Heart left ventricle (tissue), 16 donors: ENCODE measurements at regions not wholly inside any gene's neighbourhood (a gene's known extent, or its start where the extent isn't known, plus 50 kb on each side); places are given as distances from the start of the nearest gene placed in this dataset.
"Not testable (repeated sequence)": the region's sequence is repeated elsewhere in the genome, so short reads cannot be mapped to it uniquely, and the experiment has no call there.

Experiments used
- ATAC-seq, 4 donors: fragments of 200-7000 bp; cut with Tn5 transposase; one replicate each; pipeline ENCODE4 v1.9.1; 2020 to 2022; ENCODE audit warnings: moderate library complexity in 4 of 4, mild to moderate bottlenecking in 3 of 4, moderate number of reproducible peaks in 1 of 4
- DNase-seq, 5 donors: peaks; one replicate each; pipeline ENCODE4 v3.0.0-alpha.2; 2020
- H3K27ac ChIP-seq, 12 donors: fragments of 200-600 bp; sonication (generic) in 4 of 12; one replicate each; pipeline versions ENCODE4 v1.5.0 to v1.8.0; 2016 to 2022; ENCODE audit warnings: mild to moderate bottlenecking in 2 of 12
- H3K27me3 ChIP-seq, 9 donors: fragments of 200-600 bp; sonication (generic) in 2 of 9; one replicate each; pipeline versions ENCODE4 v1.5.1 to v1.8.0; 2016 to 2022; ENCODE audit warnings: mild to moderate bottlenecking in 3 of 9
- H3K36me3 ChIP-seq, 9 donors: fragments of 200-600 bp; sonication (generic) in 2 of 9; one replicate each; pipeline versions ENCODE4 v1.5.0 to v1.8.0; 2018 to 2022; ENCODE audit warnings: mild to moderate bottlenecking in 2 of 9
- H3K4me1 ChIP-seq, 12 donors: fragments of 200-600 bp; sonication (generic) in 4 of 12; one replicate each; pipeline versions ENCODE4 v1.5.0 to v1.8.0; 2016 to 2022; ENCODE audit warnings: mild to moderate bottlenecking in 3 of 12
- H3K4me3 ChIP-seq, 12 donors: fragments of 200-600 bp; sonication (generic) in 4 of 12; one replicate each; pipeline versions ENCODE4 v1.5.0 to v1.8.0; 2017 to 2022; ENCODE audit warnings: mild to moderate bottlenecking in 9 of 12, moderate library complexity in 4 of 12
- H3K9me3 ChIP-seq, 12 donors: fragments of 200-600 bp; sonication (generic) in 4 of 12; one replicate each; pipeline versions ENCODE4 v1.5.0 to v1.8.0; 2016 to 2022; ENCODE audit warnings: mild to moderate bottlenecking in 1 of 12
- CTCF ChIP-seq, 12 donors: fragments of 200-600 bp; sonication (generic) in 4 of 12; IDR thresholded peaks; one replicate each; pipeline versions ENCODE4 v1.5.0 to v1.8.0; 2018 to 2022; ENCODE audit warnings: antibody characterized with exemption in 12 of 12, mild to moderate bottlenecking in 5 of 12
- POLR2A ChIP-seq, 2 donors: fragments of 450-650 bp; IDR thresholded peaks; one replicate each; pipeline ENCODE4 v1.6.1; 2017; ENCODE audit warnings: antibody characterized with exemption in 2 of 2, mild to moderate bottlenecking in 2 of 2, moderate library complexity in 2 of 2
- WGBS, 4 donors: extraction: QIAGEN DNeasy Blood & Tissue Kit in 2 of 4; methylation state at CpG; one replicate each; pipeline versions ENCODE4 v1.1.5 to v1.1.7; 2013 to 2018; 5-methylcytosine and 5-hydroxymethylcytosine counted together
- intact Hi-C, 10 donors: fragments of 100-400 bp; cut with DNase I; formaldehyde crosslinking; loops; one replicate each; pipeline versions ENCODE4 v1.11.1 to v1.14.2; 2022
- donor health status: ischemic (EF 13 %, LVEDD 7.1; RV severe dilation, severe dysfunction).
- donor health status: healthy with polysubstance abuse.
- donor health status: DM: no; HTN: yes; CAD: no.
- donor health status: DM: no; HTN: no; CAD: no.
- donor health status: ischemic (EF 25% LVEDD 6.9; RV normal size, moderate dysfunction).
- donor health status: ischemic (EF 25% LVEDD 5.7; RV mildly dilated, moderate dysfunction).
- donor health status: healthy.
- donor health status: DM: yes; HTN: yes; CAD: no.
- donor health status: ischemic (EF 35%, LVEDD 5.7; RV mildly dilated, moderate dysfunction).
- donor health status: nonischemic (EF 11% LVEDD 7.7; RV severe dilation, severe dysfunction).
- donor health status: DM: yes; HTN: yes; CAD: no.
- donor health status: PGD.
- donor health status: ischemic (EF 29% LVEDD 5.4; RV normal size, mild dysfunction).
- donor health status: nonischemic (EF 23%, LVEDD 6.1; RV moderate dilation, normal function).

GRCh38 chr1:177669161-177669560, 300.7 kb downstream of the SEC16B start:
- no peaks in the 10 kb centered on the region for H3K36me3 ChIP-seq
- DNase-seq = no peak
- ATAC-seq = no peak
- H3K27me3 ChIP-seq = no peaks in the 10 kb centered on the region
- H3K4me1 ChIP-seq = no peaks in the 10 kb centered on the region
- intact Hi-C loops = no loop called here
- H3K4me3 ChIP-seq = no peak overlapping the region
- WGBS, 4 donors = 53 to 62% (median 58%) methylated on average over 1 of the region's 1 CpG
- TF ChIP-seq CTCF (IDR thresholded peaks at IDR 0.05) = no peak
- no peak for TF ChIP-seq POLR2A (IDR thresholded peaks at IDR 0.05)
- no peak overlapping the region for H3K27ac ChIP-seq
- no peaks in the 10 kb centered on the region for H3K9me3 ChIP-seq

- ATAC-seq = no peak
Observed at GRCh38 chr1:177665935-177666334, 303.9 kb downstream of the SEC16B start.

GRCh38 chr1:177664742-177665141, 305.1 kb downstream of the SEC16B start:
- ATAC-seq, H3K27me3 ChIP-seq, H3K9me3 ChIP-seq, DNase-seq, H3K36me3 ChIP-seq, H3K4me1 ChIP-seq, intact Hi-C loops, H3K27ac ChIP-seq, H3K4me3 ChIP-seq: not testable (repeated sequence)
- 72 to 82% (median 81%) methylated on average over 4 of the region's 4 CpGs for WGBS, 4 donors

More at GRCh38 chr1:177665935-177666334, 303.9 kb downstream of the SEC16B start:
- Histone ChIP-seq H3K9me3 (peaks cover 0 to 4% (median 0%) of the 10 kb centered on the region in 12 donors), H3K4me3 (no peak overlapping the region), H3K36me3 (no peaks in the 10 kb centered on the region), H3K27me3 (peaks cover 0 to 6% (median 0%) of the 10 kb centered on the region in 9 donors), H3K27ac (no peak overlapping the region), H3K4me1 (no peaks in the 10 kb centered on the region)
- TF ChIP-seq POLR2A (IDR thresholded peaks at IDR 0.05) = no peak
- TF ChIP-seq CTCF (IDR thresholded peaks at IDR 0.05) = no peak
- DNase-seq = no peak
- WGBS, 4 donors = 57 to 73% (median 66%) methylated on average over 2 of the region's 2 CpGs
- intact Hi-C loops = no loop called here

- TF ChIP-seq CTCF (IDR thresholded peaks at IDR 0.05) (no peak), POLR2A (IDR thresholded peaks at IDR 0.05) (no peak)
Observed at GRCh38 chr1:177660188-177660587, 309.7 kb downstream of the SEC16B start.

GRCh38 chr1:177659281-177659680, 310.6 kb downstream of the SEC16B start:
- WGBS, 4 donors = 75 to 92% (median 85%) methylated on average over 4 of the region's 4 CpGs
- Histone ChIP-seq H3K27ac (no peak overlapping the region), H3K36me3 (no peaks in the 10 kb centered on the region)

More at GRCh38 chr1:177660188-177660587, 309.7 kb downstream of the SEC16B start:
- DNase-seq = no peak
- no peak for ATAC-seq
- 75 to 91% (median 88%) methylated on average over 5 of the region's 5 CpGs for WGBS, 4 donors
- no peaks in the 10 kb centered on the region for H3K4me1 ChIP-seq
- H3K27ac ChIP-seq = no peak overlapping the region
- H3K4me3 ChIP-seq = no peak overlapping the region
- peaks cover 0 to 10% (median 0%) of the 10 kb centered on the region in 9 donors for H3K27me3 ChIP-seq
- intact Hi-C loops = no loop called here
- H3K36me3 ChIP-seq = no peaks in the 10 kb centered on the region
- peaks cover 0 to 7% (median 0%) of the 10 kb centered on the region in 12 donors for H3K9me3 ChIP-seq

More at GRCh38 chr1:177659281-177659680, 310.6 kb downstream of the SEC16B start:
- TF ChIP-seq POLR2A (IDR thresholded peaks at IDR 0.05) = no peak
- no peak for TF ChIP-seq CTCF (IDR thresholded peaks at IDR 0.05)
- Histone ChIP-seq H3K4me1 (no peaks in the 10 kb centered on the region), H3K9me3 (peaks cover 0 to 7% (median 0%) of the 10 kb centered on the region in 12 donors), H3K4me3 (no peak overlapping the region), H3K27me3 (peaks cover 0 to 10% (median 0%) of the 10 kb centered on the region in 9 donors)
- intact Hi-C loops = no loop called here
- DNase-seq = no peak
- ATAC-seq = no peak
